Endothelial cell of umbilical vein (primary cell): ENCODE measurements at regions not wholly inside any gene's neighbourhood (a gene's known extent, or its start where the extent isn't known, plus 50 kb on each side); places are given as distances from the start of the nearest gene placed in this dataset.

Experiments used
- BruUV-seq: library from RNA; stranded (reverse); fragments of 400-500 nt; replicated peaks from 2 replicates; lab custom pipeline; 2021; lab: Mats Ljungman, UMichigan
- CTCF ChIA-PET: fragments of 300-600, 350-600 bp; sonication (Branson Sonifier 250); formaldehyde crosslinking; loops from one replicate; lab custom pipeline; 2021; ENCODE audit warnings: antibody characterized with exemption, inconsistent platforms; lab: Charles Lee
- POLR2A ChIA-PET: fragments of 300-600, 350-600 bp; sonication (Branson Sonifier 250); formaldehyde crosslinking; loops from one replicate; lab custom pipeline; 2021; ENCODE audit warnings: antibody characterized with exemption, inconsistent platforms; lab: Charles Lee
- DNase-seq: peaks from one replicate; pipeline ENCODE4 v3.0.0-alpha.2; 2011; ENCODE audit warnings: low read depth, low spot score
- FAIRE-seq: peaks from 2 replicates; lab custom pipeline; 2011; peaks lifted over from hg19 to GRCh38; lab: Jason Lieb, UNC
- H2AFZ ChIP-seq: 2 replicates; pipeline ENCODE4 v1.6.0; 2012; ENCODE audit warnings: low read depth, low read length, control low read depth, inconsistent platforms
- H3K27ac ChIP-seq: 2 replicates; pipeline ENCODE4 v1.5.1; 2011; ENCODE audit warnings: low read depth, mild to moderate bottlenecking, control low read depth, low read length, moderate library complexity; ENCODE audit not compliant: insufficient read depth
- H3K27me3 ChIP-seq, 2 experiments: 2 replicates each; pipeline versions ENCODE4 v1.6.0 to v1.6.1; 2011; ENCODE audit warnings: low read length in 2 of 2, mixed read lengths in 1 of 2; ENCODE audit not compliant: control insufficient read depth in 2 of 2, insufficient read depth in 2 of 2
- H3K36me3 ChIP-seq, 2 experiments: 2 replicates in 1 of 2; 3 replicates in 1 of 2; pipeline ENCODE4 v1.5.1; 2011; ENCODE audit warnings: low read length in 2 of 2, mild to moderate bottlenecking in 1 of 2, moderate library complexity in 1 of 2; ENCODE audit not compliant: control insufficient read depth in 2 of 2, insufficient read depth in 2 of 2; ENCODE audit errors: extremely low read depth in 1 of 2
- H3K4me1 ChIP-seq: 3 replicates; pipeline ENCODE4 v1.5.1; 2011; ENCODE audit warnings: mild to moderate bottlenecking, low read length; ENCODE audit not compliant: control insufficient read depth, insufficient read depth; ENCODE audit errors: extremely low read depth
- H3K4me2 ChIP-seq: 2 replicates; pipeline ENCODE4 v1.6.1; 2011; ENCODE audit warnings: low read length, control low read depth, mixed read lengths; ENCODE audit not compliant: insufficient read depth
- H3K4me3 ChIP-seq, 3 experiments: fragments of 200-600 bp in 1 of 3; sonication (generic), shearing (Covaris generic) in 1 of 3; replicated peaks in 1 of 3; 2 replicates each; pipeline ENCODE4 v1.5.1; 2011 to 2016; ENCODE audit warnings: control low read depth in 3 of 3, low read length in 3 of 3, mild to moderate bottlenecking in 2 of 3, inconsistent platforms in 1 of 3, low read depth in 1 of 3, moderate library complexity in 1 of 3; ENCODE audit not compliant: insufficient read depth in 1 of 3
- H3K79me2 ChIP-seq: 2 replicates; pipeline ENCODE4 v1.6.0; 2012; ENCODE audit warnings: low read length, inconsistent platforms; ENCODE audit not compliant: control insufficient read depth, insufficient read depth
- H3K9ac ChIP-seq: replicated peaks from 2 replicates; pipeline ENCODE3; 2011; ENCODE audit warnings: low read length, control low read depth; ENCODE audit not compliant: insufficient read depth; ENCODE audit errors: extremely low read depth
- H3K9me1 ChIP-seq: replicated peaks from 3 replicates; pipeline ENCODE4 v1.6.0; 2011; ENCODE audit warnings: mild to moderate bottlenecking, low read length; ENCODE audit not compliant: control insufficient read depth, insufficient read depth; ENCODE audit errors: extremely low read depth
- H3K9me3 ChIP-seq: replicated peaks from 2 replicates; pipeline ENCODE4 v1.5.1; 2012; ENCODE audit warnings: low read length, inconsistent platforms; ENCODE audit not compliant: control insufficient read depth, insufficient read depth
- H4K20me1 ChIP-seq: replicated peaks from 2 replicates; pipeline ENCODE3; 2011; ENCODE audit warnings: mild to moderate bottlenecking, low read length; ENCODE audit not compliant: control insufficient read depth, insufficient read depth; ENCODE audit errors: extremely low read depth
- EZH2 ChIP-seq: IDR thresholded peaks from 2 replicates; pipeline ENCODE4 v1.6.1; 2012; ENCODE audit warnings: borderline replicate concordance, low read depth, mild to moderate bottlenecking, moderate library complexity, low read length, inconsistent platforms; ENCODE audit not compliant: severe bottlenecking
- FOS ChIP-seq: IDR thresholded peaks from 2 replicates; pipeline ENCODE4 v1.6.1; 2011; ENCODE audit warnings: mild to moderate bottlenecking, low read length, moderate library complexity, borderline replicate concordance; ENCODE audit not compliant: insufficient read depth
- GATA2 ChIP-seq: IDR thresholded peaks from 2 replicates; pipeline ENCODE4 v1.7.0; 2011; ENCODE audit warnings: low read depth, mild to moderate bottlenecking, moderate library complexity, mixed read lengths, low read length; ENCODE audit not compliant: insufficient read length, insufficient read depth
- JUN ChIP-seq: IDR thresholded peaks from 2 replicates; pipeline ENCODE4 v1.6.1; 2011; ENCODE audit warnings: borderline replicate concordance, low read depth; ENCODE audit not compliant: insufficient read length, insufficient read depth
- MYC ChIP-seq: IDR thresholded peaks from one replicate; pipeline ENCODE4 v1.6.1; 2011; ENCODE audit warnings: mild to moderate bottlenecking, low read depth, low read length
- POLR2A ChIP-seq: IDR thresholded peaks from 2 replicates; pipeline ENCODE4 v1.6.1; 2012; ENCODE audit warnings: low read depth, mild to moderate bottlenecking, control low read depth, low read length
- POLR2AphosphoS5 ChIP-seq: IDR thresholded peaks from 2 replicates; pipeline ENCODE4 v1.6.1; 2012; ENCODE audit warnings: low read depth, mild to moderate bottlenecking, control low read depth, low read length, moderate library complexity; ENCODE audit not compliant: insufficient read depth
- dilution Hi-C: fragments of 300-500 bp; cut with MboI; formaldehyde crosslinking; loops from one replicate; pipeline ENCODE4 v1.15.0; 2019; ENCODE audit warnings: low sequenced_read_pairs; ENCODE audit not compliant: extremely low pct_ligation_motif_present
- intact Hi-C: fragments of 100-400 bp; cut with micrococcal nuclease; formaldehyde crosslinking; loops from one replicate; pipeline ENCODE4 v1.10.0; 2022
- TF ChIP-seq, protein P1 (sequence below): IDR thresholded peaks from 2 replicates; pipeline ENCODE4 v1.6.1; 2011; ENCODE audit not compliant: insufficient read depth, insufficient read length
- TF ChIP-seq, protein P2 (sequence below), 2 donors: IDR thresholded peaks; 1 replicate in 1 of 2; 2 replicates in 1 of 2; pipeline ENCODE4 v1.5.1; 2011; ENCODE audit warnings: low read length in 2 of 2, mild to moderate bottlenecking in 2 of 2, moderate library complexity in 2 of 2, control low read depth in 1 of 2, inconsistent platforms in 1 of 2, low read depth in 1 of 2; ENCODE audit not compliant: insufficient read depth in 1 of 2; ENCODE audit errors: extremely low read depth in 1 of 2

GRCh38 chr15:69526081-69527061, 73.8 kb downstream of the RPLP1 start:
- H3K9ac ChIP-seq, result no peak overlapping the region
- ChIA-PET CTCF (no interaction called here), POLR2A (interaction anchor here (0.6 kb wide), 1 partner anchor 617 kb away, joined by 4 read pairs; no protein-coding TSS in a partner anchor)
- no peaks in the 10 kb centered on the region for H4K20me1 ChIP-seq
- no peak overlapping the region for H2AFZ ChIP-seq
- H3K9me3 ChIP-seq, result no peaks in the 10 kb centered on the region
- H3K4me1 ChIP-seq, result peaks cover 4% of the 10 kb centered on the region
- DNase-seq (no peak), FAIRE-seq (no peak)
- intact Hi-C loops, result no loop called here
- H3K9me1 ChIP-seq, result no peaks in the 10 kb centered on the region
- no peak overlapping the region for H3K4me2 ChIP-seq
- no TSS peak for BruUV-seq
- H3K36me3 ChIP-seq, result no peaks in the 10 kb centered on the region
- dilution Hi-C loops, result no loop called here
- H3K27ac ChIP-seq, result no peak overlapping the region
- no peaks in the 10 kb centered on the region for H3K27me3 ChIP-seq
- H3K4me3 ChIP-seq, result no peak overlapping the region
- TF ChIP-seq, protein P1, sequence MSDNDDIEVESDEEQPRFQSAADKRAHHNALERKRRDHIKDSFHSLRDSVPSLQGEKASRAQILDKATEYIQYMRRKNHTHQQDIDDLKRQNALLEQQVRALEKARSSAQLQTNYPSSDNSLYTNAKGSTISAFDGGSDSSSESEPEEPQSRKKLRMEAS, result no peak
- no peak for TF ChIP-seq JUN
- no peak for TF ChIP-seq FOS
- no peak for TF ChIP-seq GATA2
- TF ChIP-seq, protein P2, sequence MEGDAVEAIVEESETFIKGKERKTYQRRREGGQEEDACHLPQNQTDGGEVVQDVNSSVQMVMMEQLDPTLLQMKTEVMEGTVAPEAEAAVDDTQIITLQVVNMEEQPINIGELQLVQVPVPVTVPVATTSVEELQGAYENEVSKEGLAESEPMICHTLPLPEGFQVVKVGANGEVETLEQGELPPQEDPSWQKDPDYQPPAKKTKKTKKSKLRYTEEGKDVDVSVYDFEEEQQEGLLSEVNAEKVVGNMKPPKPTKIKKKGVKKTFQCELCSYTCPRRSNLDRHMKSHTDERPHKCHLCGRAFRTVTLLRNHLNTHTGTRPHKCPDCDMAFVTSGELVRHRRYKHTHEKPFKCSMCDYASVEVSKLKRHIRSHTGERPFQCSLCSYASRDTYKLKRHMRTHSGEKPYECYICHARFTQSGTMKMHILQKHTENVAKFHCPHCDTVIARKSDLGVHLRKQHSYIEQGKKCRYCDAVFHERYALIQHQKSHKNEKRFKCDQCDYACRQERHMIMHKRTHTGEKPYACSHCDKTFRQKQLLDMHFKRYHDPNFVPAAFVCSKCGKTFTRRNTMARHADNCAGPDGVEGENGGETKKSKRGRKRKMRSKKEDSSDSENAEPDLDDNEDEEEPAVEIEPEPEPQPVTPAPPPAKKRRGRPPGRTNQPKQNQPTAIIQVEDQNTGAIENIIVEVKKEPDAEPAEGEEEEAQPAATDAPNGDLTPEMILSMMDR (IDR thresholded peaks at IDR 0.05; ENCODE audit: extremely low read depth in 1 of 2, insufficient read depth in 1 of 2, low read depth in 1 of 2, low read length in 2 of 2), result no peak
- no peak for TF ChIP-seq POLR2A
- no peak for TF ChIP-seq POLR2AphosphoS5
- TF ChIP-seq MYC, result no peak
- no peak for TF ChIP-seq EZH2
- no peaks in the 10 kb centered on the region for H3K79me2 ChIP-seq
